ENCODE measurements at regions not wholly inside any gene's neighbourhood (a gene's known extent, or its start where the extent isn't known, plus 50 kb on each side); places are given as distances from the start of the nearest gene placed in this dataset.

DNA sequence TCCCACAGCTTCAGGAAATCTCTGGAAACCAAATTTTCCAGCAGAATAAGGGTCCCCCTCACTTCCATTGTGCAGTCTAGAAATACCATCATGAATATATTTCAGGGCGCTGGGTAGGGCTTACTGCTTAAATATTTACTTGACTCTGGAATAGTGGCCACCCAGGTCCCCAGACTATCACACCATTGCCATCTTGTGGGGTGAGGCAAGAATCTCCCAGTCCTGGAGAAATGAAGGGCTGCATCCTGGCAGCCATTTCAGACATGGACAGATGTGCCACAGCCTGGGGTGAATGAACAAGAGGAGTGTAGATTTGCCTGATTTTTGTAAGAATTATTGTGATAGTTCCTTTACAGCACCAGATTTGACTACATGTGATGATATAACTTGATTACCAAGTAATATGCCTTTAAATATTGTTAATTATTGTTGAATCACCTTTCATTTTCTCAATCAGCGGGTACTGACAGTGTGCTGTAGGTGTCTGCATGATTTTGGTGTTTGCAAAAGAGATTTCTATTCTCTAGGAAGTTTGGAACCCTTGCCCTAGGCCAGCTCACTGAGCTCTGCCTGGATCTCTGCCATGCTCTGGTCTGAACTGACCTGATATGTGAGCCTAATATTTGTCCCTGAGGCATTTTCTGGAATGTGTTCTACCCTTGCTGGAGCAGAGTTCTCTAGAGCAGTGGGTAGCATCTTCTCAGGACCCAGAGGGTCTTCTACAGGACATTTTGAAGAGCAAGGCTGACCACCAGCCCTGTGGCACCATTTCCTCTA, 183.4 kb downstream of the KIT start:
- TF ChIP-seq POLR2A (IDR thresholded peaks at IDR 0.05) (no peak), POLR2AphosphoS5 (IDR thresholded peaks at IDR 0.05) (no peak)
- TF ChIP-seq, protein P1, sequence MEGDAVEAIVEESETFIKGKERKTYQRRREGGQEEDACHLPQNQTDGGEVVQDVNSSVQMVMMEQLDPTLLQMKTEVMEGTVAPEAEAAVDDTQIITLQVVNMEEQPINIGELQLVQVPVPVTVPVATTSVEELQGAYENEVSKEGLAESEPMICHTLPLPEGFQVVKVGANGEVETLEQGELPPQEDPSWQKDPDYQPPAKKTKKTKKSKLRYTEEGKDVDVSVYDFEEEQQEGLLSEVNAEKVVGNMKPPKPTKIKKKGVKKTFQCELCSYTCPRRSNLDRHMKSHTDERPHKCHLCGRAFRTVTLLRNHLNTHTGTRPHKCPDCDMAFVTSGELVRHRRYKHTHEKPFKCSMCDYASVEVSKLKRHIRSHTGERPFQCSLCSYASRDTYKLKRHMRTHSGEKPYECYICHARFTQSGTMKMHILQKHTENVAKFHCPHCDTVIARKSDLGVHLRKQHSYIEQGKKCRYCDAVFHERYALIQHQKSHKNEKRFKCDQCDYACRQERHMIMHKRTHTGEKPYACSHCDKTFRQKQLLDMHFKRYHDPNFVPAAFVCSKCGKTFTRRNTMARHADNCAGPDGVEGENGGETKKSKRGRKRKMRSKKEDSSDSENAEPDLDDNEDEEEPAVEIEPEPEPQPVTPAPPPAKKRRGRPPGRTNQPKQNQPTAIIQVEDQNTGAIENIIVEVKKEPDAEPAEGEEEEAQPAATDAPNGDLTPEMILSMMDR (IDR thresholded peaks at IDR 0.05 in 8 of 11, conservative IDR thresholded peaks at IDR 0.05 in 3 of 11), result peak in 2 of 11 experiments; percentile 7 to 17
